ENCODE measurements at regions not wholly inside any gene's neighbourhood (a gene's known extent, or its start where the extent isn't known, plus 50 kb on each side); places are given as distances from the start of the nearest gene placed in this dataset.

- DNase-seq (ENCODE audit: low read depth in 4 of 4, low spot score in 2 of 4): peak in 1 of 4 donors; percentile 41
These were observed 390.1 kb downstream of the ANKRD50 start for GRCh38 chr4:124322234-124323065.

DNA sequence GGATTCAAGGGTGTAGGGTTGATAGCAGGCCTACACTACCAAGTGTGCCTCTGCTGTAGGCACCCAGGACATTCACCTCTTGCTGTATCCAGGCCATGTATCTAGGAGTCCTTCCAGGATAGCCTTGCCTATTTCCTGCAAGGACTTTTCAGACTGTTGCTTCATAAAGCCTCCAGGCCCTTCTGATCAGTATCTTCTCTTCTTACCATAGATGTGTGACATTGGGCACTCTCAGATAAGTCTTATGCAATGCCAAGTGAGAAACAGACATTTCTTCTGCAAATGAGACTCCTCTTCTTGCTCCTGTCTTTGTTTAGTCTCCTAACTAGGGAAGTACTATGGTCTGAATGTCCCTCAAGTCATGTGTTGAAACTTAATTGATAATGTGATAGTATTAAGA lies 386.8 kb downstream of the ANKRD50 start:
- no peak for DNase-seq (ENCODE audit: low read depth in 4 of 4, low spot score in 2 of 4)

DNA sequence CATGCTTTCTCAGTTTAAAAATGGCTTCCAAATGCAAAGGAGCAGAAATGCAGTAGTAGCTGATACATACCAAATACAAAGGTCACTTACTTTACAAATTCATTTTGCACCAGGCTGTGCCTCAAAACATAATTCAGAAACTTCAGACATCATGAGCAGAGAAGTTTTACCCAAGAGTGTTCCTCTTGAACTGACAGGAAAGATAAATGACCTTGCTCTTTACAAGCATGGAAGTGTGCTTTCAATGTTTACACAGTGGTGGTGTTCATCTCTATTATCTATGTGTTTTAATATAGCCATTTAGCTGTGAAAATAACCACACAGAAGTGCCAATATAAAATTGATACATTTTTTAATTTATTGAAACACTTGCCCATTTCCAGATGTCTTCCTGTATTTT lies 383.4 kb downstream of the ANKRD50 start:
- DNase-seq (ENCODE audit: low read depth in 4 of 4, low spot score in 2 of 4): no peak

DNA sequence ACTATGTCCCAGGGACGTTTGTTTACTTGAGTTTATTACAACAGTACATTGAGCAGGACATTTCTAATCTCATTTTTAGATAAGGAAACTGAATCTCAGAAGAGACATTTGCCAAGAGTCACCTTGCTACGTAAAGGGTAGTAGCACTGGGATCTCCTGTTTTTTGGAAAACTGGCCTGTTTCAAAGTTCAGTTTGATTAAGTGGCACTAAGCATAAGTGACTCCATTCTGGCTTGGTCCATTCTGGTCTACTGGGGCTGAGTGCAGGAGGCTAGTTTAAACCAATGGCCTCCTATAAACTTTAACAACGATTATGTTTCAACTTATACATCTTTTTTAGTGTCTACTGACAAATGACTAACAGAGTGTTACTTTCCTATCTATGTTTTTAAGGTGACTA lies 382.5 kb downstream of the ANKRD50 start:
- no peak for DNase-seq (ENCODE audit: low read depth in 4 of 4, low spot score in 2 of 4)

GRCh38 chr4:124331781-124332180 lies 380.8 kb downstream of the ANKRD50 start:
- no peak for DNase-seq (ENCODE audit: low read depth in 4 of 4, low spot score in 2 of 4)

DNA sequence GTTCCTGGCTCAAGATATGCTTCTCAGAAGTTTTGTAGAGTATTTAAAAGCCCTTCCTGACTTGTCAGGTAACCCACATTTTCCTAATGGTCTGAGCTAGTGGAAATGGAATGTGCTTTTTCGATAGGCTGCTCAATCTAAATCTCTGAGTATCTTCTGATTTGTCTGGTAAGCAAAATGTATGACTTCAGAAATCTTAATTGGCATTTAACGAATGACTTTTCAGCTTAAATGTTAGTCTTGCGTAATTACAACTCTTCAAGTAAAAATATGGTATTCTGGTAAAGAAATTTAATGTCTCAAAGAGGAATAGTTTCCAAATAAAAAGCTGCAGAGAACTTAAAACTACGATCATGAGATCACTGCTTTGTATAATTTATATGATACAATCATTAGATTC lies 379.1 kb downstream of the ANKRD50 start:
- no peak for DNase-seq (ENCODE audit: low read depth in 4 of 4, low spot score in 2 of 4)

DNA sequence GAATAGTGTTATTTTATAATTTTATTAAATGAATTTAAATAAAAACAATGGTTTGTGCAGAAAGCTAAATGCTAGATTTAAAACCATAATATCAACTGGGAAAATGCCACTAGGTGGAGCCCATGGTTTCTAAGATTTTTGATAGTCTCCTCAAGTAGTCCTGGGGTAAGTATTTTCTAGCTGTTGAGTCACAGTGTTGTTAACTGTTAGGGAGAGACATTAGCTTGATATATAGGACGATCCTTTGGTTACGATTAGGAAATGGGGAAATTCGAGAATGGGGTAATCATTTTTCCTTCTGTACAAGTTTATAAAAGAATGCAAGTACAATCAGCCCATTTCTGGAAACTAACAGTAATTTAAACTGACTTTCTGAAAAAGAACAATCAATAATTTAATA lies 378.4 kb downstream of the ANKRD50 start:
- DNase-seq (ENCODE audit: low read depth in 4 of 4, low spot score in 2 of 4): peak in 3 of 4 donors; percentile 37 to 53 (median 40)

DNA sequence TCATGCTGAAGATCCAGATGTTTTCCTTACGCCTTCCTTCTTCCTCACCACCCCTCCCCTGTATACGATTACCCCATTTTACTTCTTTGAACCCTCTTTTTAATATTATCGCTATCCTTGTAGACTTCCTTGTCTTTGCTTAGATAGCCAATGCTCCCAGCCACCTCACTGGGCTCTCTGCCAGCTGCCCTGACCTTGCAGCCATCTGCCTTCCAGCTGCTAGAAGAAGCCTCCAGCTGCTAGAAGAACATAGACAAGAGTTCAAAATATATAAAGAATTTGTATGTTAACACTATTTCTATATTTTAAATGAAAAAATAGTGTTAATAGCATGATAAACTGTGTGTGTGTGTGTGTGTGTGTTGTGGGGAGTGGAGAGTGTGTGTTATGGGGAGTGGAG lies 374.7 kb downstream of the ANKRD50 start:
- DNase-seq (ENCODE audit: low read depth in 4 of 4, low spot score in 2 of 4): no peak

GRCh38 chr4:124343661-124344171 lies 368.8 kb downstream of the ANKRD50 start:
- no peak for DNase-seq (ENCODE audit: low read depth in 4 of 4, low spot score in 2 of 4)

- DNase-seq (ENCODE audit: low read depth in 4 of 4, low spot score in 2 of 4): no peak
These were observed 339.6 kb downstream of the ANKRD50 start for GRCh38 chr4:124372916-124373315.

DNA sequence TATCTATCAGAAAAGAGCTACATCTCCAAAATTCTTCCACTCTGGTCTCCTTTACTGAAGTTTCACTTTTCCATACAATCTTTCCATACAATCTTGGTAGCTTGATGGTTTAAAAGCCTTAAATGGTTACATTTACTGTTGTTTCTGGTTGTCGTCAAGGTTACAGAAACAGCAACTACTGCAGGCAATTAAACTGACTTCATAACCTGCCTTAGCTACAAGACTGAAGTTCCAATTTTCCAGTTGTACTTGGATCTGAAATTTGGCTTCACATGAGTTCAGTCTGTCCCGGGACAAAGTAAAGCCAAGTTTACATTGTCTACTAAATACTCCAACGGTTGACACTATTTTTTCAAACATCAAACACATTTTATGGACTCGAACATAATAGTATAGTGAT lies 326.4 kb downstream of the ANKRD50 start:
- DNase-seq (ENCODE audit: low read depth in 4 of 4, low spot score in 2 of 4): no peak

GRCh38 chr4:124386648-124387047 lies 325.9 kb downstream of the ANKRD50 start:
- no peak for DNase-seq (ENCODE audit: low read depth in 4 of 4, low spot score in 2 of 4)

DNA sequence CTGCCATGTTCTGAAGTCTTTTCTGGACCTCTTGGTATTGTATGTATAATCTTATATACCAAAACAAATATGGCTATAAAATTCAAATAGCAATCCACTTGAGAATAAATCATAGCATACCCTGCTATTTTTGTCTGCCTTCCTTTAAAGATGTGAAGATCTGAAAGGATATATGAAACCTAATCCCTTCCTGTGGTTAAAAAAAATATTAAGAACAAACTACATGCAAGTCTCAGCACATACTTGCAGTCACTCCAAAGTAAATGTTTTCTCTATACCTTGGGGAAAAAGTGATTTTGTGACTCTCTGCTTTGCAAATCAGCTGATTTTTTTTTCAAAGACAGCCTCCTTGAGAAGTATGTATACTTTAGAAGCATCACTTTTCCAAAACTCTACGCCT lies 322.9 kb downstream of the ANKRD50 start:
- no peak for DNase-seq (ENCODE audit: low read depth in 4 of 4, low spot score in 2 of 4)

GRCh38 chr4:124390861-124391260 lies 321.7 kb downstream of the ANKRD50 start:
- no peak for DNase-seq (ENCODE audit: low read depth in 4 of 4, low spot score in 2 of 4)

DNA sequence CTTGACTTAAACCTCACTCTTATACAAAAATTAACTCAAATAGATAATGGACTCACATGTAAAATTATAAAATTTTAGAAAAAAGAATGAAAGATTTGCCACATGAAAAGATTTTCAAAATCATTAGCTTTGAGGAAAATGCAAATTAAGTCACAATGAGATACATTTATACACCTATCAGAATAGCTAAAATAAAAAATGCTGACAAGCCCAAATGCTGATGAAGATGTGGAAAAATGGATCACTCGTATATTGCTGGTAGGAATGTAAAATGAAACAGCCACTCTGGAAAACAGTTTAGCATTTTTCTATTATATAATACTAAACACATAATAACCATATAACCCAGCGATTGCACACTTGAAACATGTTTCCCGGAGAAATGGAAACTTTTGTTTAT lies 316.2 kb downstream of the ANKRD50 start:
- no peak for DNase-seq (ENCODE audit: low read depth in 4 of 4, low spot score in 2 of 4)

DNA sequence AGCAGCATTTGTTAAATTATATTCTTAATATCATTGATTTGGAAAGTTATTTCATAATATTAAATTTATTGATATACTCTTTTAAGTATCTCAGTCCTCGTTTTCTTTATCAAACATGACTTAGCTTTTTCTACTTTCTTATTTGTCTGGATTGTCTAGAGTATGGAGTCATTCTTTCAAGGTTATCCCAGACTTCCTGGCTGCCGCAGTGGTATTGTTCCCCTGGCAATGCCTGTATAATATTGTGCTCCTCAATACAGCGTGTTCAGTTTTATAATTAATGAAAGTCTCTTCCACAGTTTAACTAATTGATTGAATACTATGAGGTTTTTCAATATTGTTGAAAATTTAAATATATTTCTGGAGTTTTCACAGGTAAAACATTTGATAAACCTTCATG lies 310.9 kb downstream of the ANKRD50 start:
- no peak for DNase-seq (ENCODE audit: low read depth in 4 of 4, low spot score in 2 of 4)

DNA sequence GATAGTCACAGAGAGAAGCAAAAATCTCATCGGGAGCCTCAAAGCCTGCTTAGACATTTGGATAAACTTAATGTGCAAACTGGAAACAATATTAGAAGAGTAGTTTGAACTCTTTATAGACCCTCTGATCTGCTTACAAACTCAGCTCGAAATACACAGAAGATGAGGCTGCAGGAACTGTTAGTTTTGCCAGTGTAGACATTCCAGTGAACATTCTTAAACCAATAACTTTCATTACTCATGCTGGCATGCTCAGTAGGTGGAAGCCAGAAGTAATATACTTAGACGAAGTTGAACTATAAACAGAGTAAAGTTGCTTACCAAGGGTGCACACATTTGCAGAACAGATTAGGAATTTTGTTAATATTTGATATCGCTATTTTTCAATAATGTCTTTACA lies 303.5 kb downstream of the ANKRD50 start:
- DNase-seq (ENCODE audit: low read depth in 4 of 4, low spot score in 2 of 4): no peak

- DNase-seq (ENCODE audit: low read depth in 4 of 4, low spot score in 2 of 4): no peak
These were observed 298.1 kb downstream of the ANKRD50 start for GRCh38 chr4:124414276-124415040.

DNA sequence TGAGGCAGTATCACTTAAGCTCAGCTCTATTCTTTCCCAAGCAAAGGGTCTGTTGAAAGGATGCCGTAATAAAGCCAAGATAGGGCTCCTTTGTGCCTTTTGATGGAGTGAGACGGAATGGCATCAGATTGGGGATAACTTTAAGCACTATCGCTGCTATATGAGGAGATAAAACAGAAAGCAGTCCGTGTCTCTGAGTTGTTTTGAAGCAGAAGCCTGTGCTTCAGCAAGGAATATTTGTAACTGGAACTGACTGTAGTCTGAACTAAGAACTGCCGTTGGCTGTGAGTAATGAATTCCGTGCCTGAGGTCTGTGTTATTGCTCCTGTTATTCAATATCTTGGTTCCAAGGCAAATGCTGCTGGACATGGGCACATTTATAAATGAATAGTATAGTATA lies 297.4 kb downstream of the ANKRD50 start:
- DNase-seq (ENCODE audit: low read depth in 4 of 4, low spot score in 2 of 4): no peak

GRCh38 chr4:124417371-124417770 lies 295.2 kb downstream of the ANKRD50 start:
- no peak for DNase-seq (ENCODE audit: low read depth in 4 of 4, low spot score in 2 of 4)

GRCh38 chr4:124420166-124420695 lies 292.3 kb downstream of the ANKRD50 start:
- DNase-seq (ENCODE audit: low read depth in 4 of 4, low spot score in 2 of 4): no peak

- no peak for DNase-seq (ENCODE audit: low read depth in 4 of 4, low spot score in 2 of 4)
These were observed 289.4 kb downstream of the ANKRD50 start for GRCh38 chr4:124423160-124423559.

All from left renal cortex interstitium (tissue), 4 donors.